ENCODE measurements at regions not wholly inside any gene's neighbourhood (a gene's known extent, or its start where the extent isn't known, plus 50 kb on each side); places are given as distances from the start of the nearest gene placed in this dataset.

DNA sequence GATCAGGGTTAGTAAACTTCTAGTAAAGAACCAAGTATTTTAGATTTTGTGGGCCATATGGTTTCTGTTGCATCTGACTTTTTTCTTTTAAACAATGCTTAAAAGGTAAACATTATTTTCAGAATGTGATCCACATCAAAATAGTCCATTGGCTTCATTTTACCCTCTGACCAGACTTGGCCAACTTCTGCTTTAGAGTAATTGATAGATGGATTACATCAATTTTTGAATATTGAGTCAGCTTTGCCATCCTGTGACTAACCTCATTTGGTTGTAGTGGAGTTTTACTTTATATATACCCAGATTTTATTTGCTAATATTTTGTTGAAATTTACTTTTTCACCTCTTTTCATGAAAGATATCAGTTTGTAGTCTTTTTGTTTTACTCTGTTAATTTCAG, 559.8 kb downstream of the TLL1 start:
- no peak for DNase-seq (ENCODE audit: low read depth)
- no peak overlapping the region for H3K4me3 ChIP-seq (ENCODE audit: low read depth, low read length)

DNA sequence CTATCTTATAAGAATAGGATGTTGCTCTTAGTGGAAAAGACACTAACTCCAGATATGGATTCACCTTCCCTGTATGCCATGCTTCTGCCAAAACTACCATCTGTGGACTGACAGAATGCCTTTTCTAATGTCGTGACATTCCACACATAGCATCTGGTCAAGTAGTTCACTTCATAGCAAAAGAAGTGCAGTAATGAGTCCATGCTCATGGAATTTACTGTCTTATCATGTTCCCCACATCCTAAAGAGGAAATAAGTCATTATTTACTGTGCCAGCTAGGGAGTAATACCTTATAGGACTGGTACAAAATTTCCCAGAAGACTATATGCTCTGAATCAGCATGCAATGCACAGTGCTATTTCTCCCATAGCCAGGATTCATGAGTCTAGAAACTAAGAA, 562.4 kb downstream of the TLL1 start:
- DNase-seq (ENCODE audit: low read depth), result peak; percentile 62

DNA sequence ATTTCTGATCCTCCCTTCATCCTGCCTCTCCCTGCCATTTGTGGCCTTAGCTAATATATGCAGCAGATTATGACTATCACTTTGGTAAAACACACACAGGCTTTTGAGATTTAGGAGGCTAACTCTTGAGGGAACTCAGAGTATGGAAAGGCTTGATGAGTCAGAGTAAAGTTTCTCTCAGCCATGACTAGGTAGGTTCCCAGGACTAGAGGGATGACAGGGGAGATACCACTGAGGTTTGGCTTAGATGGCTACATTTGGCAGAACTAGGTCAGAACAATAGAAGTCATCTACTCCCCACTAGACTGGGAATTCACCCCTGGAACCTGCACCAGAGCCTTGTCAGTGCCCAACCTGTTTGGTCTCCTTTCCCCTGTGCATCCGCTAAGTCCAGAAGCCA, 585.7 kb downstream of the TLL1 start:
- no peak overlapping the region for H3K4me3 ChIP-seq (ENCODE audit: low read depth, low read length)
- DNase-seq (ENCODE audit: low read depth), result peak; percentile 40

More for the DNA sequence above, 562.4 kb downstream of the TLL1 start:
- H3K4me3 ChIP-seq (ENCODE audit: low read depth, low read length), result no peak overlapping the region

DNA sequence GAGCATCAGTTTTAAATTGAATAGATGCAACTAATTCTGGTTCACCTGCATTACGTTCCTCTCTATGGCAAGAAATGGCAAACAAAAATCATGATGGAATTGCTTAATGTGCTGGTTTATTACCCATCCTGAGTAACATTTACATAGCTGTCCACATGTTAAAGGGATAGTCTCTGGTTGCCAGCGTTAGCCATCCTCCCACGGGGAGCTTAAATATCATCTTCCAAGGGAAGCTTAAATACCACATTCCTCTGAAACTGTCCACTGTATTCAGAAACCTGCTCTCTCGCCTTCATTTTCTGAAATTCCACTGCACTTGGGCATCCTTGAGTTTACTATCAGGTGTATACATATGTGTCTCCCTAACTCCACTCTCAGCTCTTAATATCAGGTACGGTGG, 586.6 kb downstream of the TLL1 start:
- DNase-seq (ENCODE audit: low read depth), result peak; percentile 10
- no peak overlapping the region for H3K4me3 ChIP-seq (ENCODE audit: low read depth, low read length)

DNA sequence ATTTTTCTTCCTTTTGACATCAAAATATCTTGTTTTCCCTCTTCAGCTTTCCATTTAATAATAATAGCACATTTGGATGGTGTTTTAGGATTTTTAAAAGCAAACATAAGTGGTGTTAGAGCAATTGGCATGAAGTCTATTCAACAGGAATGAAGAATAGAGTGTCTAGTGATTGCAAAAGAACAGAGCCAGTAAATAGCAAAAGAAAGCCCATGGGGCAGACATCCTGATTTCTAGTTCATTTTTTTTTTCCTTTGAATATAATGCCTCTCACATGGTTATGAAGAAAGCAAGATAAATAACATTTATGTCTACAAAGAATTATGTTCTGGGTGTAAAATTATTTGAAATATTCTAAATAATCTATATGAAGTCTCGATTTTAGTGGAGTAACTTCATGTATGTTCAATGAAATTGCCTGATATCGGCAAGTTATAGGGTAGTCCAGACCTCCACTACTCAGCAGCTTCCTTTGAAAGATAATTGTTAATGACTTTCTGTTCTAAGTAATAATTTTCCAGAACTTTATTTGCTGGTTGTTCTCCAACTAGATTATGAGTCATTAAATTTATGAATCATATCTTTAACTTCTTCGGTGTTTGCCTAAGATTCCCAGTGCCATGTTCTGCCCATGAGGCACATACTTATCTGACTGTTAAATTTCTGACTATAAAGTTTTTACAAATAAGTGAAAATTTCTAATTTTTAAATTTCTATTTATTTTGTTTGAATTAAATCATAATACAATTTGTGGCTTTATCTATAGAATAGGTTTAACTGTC, 587.9 kb downstream of the TLL1 start:
- no peak for DNase-seq (ENCODE audit: low read depth)
- H3K4me3 ChIP-seq (ENCODE audit: low read depth, low read length), result no peak overlapping the region

DNA sequence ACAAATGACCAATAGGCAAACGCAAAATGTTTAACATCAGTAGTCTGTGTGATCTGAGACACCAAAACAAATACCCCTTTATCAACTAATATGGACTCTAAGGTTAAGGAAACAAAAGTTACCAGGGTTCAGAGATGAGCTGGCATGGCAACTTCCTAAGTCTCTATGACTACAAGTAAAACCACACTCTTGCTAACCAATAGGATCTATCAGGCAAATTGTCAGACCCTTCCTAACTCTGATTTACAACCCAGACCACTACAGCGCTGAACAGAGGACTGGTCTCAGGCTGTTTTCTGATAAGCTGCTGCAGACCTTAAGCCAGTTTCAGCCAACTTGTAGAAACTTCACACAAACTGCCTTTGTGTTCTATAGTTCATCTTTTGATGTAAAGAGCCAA, 608.0 kb downstream of the TLL1 start:
- H3K4me3 ChIP-seq (ENCODE audit: low read depth, low read length), result no peak overlapping the region
- DNase-seq (ENCODE audit: low read depth), result no peak

DNA sequence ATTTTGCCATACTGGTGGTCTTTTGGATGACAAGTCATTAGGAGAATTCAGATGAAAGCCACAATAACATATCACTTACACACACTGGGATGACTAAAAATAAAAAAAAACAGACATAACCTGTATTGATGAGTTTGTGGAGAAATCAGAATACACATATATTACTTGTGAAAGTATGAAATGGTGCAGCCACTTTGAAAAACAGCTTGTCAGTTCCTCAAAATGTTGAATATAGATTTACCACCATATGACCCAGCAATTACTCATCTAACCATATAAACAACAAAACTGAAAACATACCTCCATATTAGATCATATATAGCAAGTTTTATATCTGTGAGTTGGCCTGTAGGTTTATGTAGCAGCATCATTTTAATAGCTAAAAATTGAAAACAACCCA, 608.7 kb downstream of the TLL1 start:
- no peak for DNase-seq (ENCODE audit: low read depth)

DNA sequence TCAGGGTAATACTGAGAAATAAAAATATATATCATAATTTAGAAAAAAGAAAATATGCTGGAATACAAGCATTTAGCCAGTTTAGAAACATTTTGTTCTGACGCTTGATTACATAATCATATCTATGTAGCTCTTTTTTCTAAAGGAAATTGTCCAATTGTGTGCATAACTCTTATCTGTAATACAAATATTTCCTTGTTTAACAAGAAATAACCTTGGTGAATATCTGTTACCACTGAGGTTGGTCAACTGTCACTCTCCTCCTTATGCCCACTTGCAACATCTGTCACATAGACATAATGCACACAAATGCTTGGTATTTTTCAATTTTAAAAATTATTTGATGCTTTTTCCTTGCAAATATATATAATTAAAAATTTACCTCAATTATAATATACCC, 609.7 kb downstream of the TLL1 start:
- no peak for DNase-seq (ENCODE audit: low read depth)
- no peak overlapping the region for H3K4me3 ChIP-seq (ENCODE audit: low read depth, low read length)

More for the DNA sequence above, 608.7 kb downstream of the TLL1 start:
- no peak overlapping the region for H3K4me3 ChIP-seq (ENCODE audit: low read depth, low read length)

DNA sequence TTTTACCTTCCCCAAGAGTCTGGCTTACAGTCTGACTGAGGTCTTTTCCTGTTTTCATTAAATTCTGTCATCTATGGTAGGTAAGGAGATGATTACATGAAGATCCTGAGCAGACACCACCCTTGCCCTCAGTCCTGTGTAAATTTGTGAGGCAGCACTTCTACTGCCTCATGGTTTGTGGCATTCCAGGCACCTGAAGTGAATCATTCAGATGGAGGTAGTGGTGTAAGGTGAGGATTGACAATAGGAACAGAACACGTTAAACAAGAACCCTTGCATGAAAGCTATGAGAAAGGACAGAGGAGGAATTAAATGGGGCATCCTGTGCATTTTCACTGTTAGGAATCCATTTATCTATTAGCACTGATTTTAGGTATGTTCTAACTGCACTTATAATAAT, 618.6 kb downstream of the TLL1 start:
- H3K4me3 ChIP-seq (ENCODE audit: low read depth, low read length), result no peak overlapping the region
- DNase-seq (ENCODE audit: low read depth), result no peak

DNA sequence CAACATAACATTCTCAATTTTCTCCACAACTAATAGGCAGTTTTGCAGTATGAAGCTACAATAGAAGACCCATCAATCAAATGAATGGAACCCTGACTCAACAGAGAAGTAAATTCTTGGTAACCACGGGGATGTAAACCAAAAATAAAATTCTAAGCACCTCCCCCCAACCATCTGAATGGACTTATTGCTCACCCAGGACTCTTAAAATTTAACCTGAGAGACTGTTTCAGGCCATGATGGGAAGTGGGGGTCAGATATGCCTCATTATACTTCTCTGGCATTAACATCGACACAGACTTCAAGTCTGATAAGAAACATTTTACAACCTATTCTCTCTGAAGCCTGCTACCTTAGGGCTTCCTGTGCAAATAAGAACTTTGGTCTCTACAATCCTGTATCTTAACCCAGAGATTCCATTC, 620.9 kb downstream of the TLL1 start:
- no peak for DNase-seq (ENCODE audit: low read depth)
- H3K4me3 ChIP-seq (ENCODE audit: low read depth, low read length), result no peak overlapping the region

DNA sequence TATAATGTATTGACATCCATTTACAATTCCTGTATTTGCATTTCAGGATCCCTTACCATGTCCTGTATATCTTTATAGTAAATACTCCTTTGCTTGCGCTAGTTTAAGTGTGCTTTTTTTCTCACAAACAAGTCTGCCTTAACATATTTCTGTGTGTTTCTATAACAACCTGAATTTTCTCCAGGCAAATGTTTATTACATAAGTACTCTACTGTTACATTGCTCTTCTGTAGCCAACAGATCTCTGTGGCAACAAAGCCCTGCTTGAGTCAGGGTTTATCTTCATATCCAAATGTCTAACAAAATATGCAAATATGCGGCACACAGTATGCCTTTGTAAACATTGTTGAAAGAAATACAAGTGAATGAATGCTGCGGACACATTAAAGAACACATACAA, 625.5 kb downstream of the TLL1 start:
- H3K4me3 ChIP-seq (ENCODE audit: low read depth, low read length), result no peak overlapping the region
- DNase-seq (ENCODE audit: low read depth), result no peak

DNA sequence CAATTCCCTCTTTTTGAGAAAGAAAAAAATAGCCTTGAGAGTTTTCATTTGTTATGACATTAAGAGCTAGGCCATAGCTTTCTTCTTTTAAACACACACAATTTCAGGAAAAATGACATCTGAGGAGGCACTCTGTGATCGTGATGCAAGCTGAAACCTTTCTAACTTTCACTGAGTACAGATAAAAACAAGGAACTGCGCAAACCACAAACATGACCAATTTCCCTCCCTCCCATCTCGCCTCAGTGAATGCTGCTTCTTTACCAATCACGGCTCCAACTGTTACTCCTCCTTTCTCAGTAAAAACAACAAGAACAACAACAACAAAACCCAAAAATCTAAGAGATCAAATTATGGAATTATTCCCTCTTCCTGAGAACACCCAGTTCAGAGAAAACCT, 626.8 kb downstream of the TLL1 start:
- DNase-seq (ENCODE audit: low read depth), result no peak
- no peak overlapping the region for H3K4me3 ChIP-seq (ENCODE audit: low read depth, low read length)

DNA sequence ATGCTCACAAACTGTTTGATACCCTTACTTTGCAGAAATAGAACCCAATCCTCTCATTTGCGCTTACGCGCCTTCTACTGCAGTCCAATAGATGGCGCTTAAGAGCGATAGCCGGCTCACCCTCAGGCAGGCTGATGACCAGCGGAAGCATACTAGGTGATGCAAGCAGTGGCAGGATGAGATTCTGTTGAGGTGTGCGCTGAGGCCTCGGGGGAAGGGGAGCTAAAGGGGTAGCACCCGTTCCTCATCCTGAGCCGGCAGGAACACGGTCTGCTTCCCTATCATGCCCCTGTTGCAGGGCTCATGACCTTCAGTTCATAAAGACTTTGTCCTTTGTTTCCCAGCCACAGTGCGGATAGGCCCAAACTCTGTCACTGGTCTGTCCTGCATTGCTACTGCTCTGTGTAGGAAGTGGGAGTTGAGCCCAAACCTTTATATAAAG, 628.9 kb downstream of the TLL1 start:
- H3K4me3 ChIP-seq (ENCODE audit: low read depth, low read length), result no peak overlapping the region
- DNase-seq (ENCODE audit: low read depth), result no peak

DNA sequence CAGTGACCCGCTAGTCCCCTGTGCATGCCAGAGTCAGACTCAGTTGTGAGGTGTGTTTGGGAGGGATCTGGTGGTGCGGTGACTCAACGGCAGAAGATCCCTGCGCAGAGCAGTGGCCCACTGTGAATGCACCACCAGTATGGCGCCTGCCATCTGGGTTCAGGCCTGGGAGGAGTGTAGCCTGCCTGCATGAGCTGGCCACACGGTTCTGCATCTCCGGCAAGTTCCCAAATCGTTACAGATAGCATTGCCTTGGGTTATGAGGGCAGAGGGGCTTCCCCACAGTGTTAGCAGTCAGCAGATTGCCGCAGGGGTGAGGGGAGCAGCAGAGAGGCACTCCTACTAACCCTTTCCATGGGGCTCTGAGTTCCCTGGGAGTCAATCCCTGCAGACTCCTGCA, 629.6 kb downstream of the TLL1 start:
- no peak overlapping the region for H3K4me3 ChIP-seq (ENCODE audit: low read depth, low read length)
- no peak for DNase-seq (ENCODE audit: low read depth)

DNA sequence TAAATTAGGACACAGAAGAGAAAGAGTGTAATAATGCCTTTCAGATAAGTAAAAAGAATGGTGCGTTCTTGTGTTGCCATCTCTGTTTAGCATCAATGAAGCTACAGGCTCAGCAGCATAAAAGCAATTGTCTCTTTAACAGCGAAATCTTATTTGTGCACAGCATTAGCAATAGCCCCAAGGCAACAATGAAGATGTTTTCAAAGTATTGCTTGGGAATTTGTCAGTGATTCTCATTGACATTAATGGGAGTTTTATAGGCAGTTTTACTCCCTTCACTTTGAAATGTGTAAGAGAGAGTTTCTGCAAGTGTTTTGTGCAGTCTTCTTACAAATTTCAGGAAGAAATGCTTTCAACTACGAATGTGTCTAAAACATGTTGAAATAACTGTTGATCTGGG, 633.0 kb downstream of the TLL1 start:
- no peak for DNase-seq (ENCODE audit: low read depth)
- H3K4me3 ChIP-seq (ENCODE audit: low read depth, low read length), result no peak overlapping the region

DNA sequence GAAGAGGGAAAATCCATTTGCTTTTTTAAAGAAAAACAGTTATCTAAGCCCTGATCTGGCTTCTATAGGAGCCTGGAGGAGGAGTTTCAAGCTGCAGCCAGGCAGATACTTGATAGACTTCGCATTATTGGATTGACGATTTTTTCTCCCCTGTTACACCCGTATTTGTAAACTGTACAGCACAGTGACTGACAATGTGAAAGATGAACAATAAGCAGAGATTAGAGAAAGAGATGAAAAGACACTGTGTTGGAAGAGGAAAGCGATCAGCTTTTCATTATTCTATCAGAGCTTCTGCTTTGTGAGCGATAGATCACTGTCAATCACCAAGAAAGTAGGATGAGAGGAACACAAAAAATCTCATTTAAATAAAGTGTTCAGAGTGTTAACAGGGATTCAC, 639.2 kb downstream of the TLL1 start:
- no peak for DNase-seq (ENCODE audit: low read depth)
- no peak overlapping the region for H3K4me3 ChIP-seq (ENCODE audit: low read depth, low read length)

DNA sequence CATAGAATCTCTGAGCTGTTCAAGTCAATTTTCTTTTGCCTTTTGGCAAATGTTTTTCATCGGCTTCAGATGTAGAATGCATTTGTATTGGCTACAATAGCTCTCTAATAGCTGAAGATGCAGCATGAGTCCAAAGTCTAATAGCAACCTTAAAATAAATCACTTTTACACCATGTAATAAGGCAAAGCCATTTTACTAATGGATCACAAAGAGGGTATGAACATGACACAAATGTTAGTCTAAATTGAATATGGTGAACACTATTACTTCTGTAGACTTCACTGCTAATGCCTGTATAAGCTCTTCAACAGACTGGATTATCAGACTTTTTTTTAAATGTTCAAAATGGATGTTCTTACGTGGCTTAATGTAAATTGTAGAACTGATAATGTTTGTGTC, 645.3 kb downstream of the TLL1 start:
- H3K4me3 ChIP-seq (ENCODE audit: low read depth, low read length), result no peak overlapping the region
- no peak for DNase-seq (ENCODE audit: low read depth)

DNA sequence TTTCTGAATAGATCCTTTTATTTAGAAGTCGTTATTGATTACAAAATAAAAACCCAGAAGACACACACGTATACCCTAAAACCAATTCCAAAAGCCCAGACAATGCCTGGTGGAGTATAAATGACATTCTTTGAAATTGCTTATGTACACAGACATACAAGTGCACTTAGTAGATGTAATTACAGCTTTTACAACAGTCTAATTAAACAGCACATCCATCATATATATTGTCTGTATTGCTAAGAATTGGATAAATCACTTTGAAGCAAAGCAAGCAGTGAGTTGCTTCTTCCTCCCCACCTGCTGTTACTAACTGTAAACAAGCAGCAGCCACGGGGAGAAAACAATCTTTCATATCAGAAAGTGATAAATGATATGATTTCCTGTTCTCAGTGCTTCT, 645.7 kb downstream of the TLL1 start:
- no peak for DNase-seq (ENCODE audit: low read depth)

DNA sequence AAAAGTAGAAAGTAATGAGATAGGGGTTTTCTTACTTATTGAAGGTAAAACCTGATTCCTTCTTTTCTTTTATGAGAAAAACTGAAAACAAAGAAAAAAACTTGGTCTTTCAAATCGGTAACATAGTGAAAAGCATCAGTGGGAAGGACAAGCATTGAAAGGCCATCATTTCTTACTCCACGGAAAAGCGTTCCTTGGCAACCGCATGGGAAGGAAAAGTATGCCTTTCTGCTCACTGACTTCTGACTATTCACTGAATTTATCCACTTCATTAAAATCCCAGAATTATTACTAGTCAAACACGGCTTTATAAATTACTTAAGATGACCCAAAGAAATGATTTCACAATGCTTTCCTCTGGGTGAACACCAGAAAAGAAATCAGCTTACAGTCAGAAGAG, 646.7 kb downstream of the TLL1 start:
- no peak overlapping the region for H3K4me3 ChIP-seq (ENCODE audit: low read depth, low read length)
- no peak for DNase-seq (ENCODE audit: low read depth)

More for the DNA sequence above, 645.7 kb downstream of the TLL1 start:
- H3K4me3 ChIP-seq (ENCODE audit: low read depth, low read length), result no peak overlapping the region

DNA sequence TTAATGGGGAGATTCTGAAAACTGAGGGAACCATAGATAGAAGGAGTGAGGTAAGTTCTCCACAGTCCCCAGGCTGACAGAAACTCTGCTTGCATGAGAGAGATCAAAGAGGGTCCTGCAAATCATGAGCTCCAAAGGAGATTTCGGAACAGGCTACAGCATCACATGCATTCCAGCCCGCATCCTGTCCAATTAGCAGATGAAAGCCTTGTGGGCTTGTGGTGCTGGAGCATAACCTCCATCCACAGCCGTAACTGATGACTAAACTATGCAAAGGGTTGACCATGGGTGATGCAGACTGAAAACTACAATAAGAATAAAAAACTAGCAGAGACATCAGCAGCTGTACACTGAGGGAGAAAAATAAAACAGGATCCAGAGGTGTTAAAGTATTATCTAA, 654.5 kb downstream of the TLL1 start:
- peak; percentile 81 for DNase-seq (ENCODE audit: low read depth)
- no peak overlapping the region for H3K4me3 ChIP-seq (ENCODE audit: low read depth, low read length)

DNA sequence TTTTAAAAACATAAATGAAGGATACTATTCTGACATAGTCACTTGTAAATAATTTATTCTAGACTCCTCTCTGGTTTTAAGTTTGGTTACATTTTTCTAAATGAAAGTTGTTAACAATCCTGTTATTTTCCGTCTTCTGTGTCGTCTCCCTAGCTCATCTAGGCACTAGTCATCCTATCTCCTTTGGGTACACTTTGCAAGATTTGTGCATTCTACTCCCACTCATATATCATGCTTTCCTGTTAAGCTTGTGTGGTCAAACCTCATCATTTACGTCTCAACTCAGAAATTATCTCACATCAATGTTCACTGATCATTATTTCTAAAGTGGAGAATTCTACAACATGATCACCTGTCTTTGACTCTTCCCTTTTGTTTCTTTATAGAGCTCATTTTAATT, 658.7 kb downstream of the TLL1 start:
- no peak for DNase-seq (ENCODE audit: low read depth)
- no peak overlapping the region for H3K4me3 ChIP-seq (ENCODE audit: low read depth, low read length)

DNA sequence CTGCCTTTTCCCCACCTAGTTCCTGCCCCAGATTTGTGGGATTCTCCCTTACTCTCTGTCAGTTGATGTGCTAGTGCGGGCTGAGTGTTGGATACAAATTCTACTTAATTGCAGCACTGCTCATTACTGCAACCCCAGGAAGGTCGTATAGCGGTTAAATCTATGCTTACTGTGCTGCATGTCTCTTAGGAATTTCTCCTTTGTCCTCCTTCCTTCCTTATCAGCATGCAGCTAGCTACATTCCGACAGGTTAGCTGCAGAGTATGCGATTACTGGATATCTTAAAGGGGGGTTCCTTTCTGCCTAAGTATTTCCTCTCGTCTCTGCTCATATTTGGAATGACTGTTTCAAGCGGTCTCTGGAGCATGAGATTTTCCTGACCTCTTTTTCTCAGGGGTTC, 662.8 kb downstream of the TLL1 start:
- DNase-seq (ENCODE audit: low read depth), result no peak
- no peak overlapping the region for H3K4me3 ChIP-seq (ENCODE audit: low read depth, low read length)

Measured in skeletal muscle cell (primary cell).